Left lung (tissue), 4 donors: ENCODE measurements at regions not wholly inside any gene's neighbourhood (a gene's known extent, or its start where the extent isn't known, plus 50 kb on each side); places are given as distances from the start of the nearest gene placed in this dataset.
A peak's percentile ranks its signal among the peaks of the same experiment; 100 is the strongest.

Source experiments
- ATAC-seq: fragments of 200-7000 bp; cut with Tn5 transposase; one replicate; pipeline ENCODE4 v1.9.1; 2020; ENCODE audit warnings: moderate library complexity
- DNase-seq, 4 donors: peaks; one replicate each; pipeline ENCODE4 v3.0.0-alpha.2; 2013 to 2020
- H3K27ac ChIP-seq, 2 donors: fragments of 200-600 bp; sonication (generic) in 1 of 2; one replicate each; pipeline versions ENCODE4 v1.5.0 to v1.8.0; 2020 to 2021
- H3K27me3 ChIP-seq, 2 donors: fragments of 200-600 bp; sonication (generic) in 1 of 2; one replicate each; pipeline versions ENCODE4 v1.5.0 to v1.8.0; 2020 to 2021
- H3K36me3 ChIP-seq, 2 donors: fragments of 200-600 bp; sonication (generic) in 1 of 2; one replicate each; pipeline versions ENCODE4 v1.5.0 to v1.8.0; 2020 to 2021
- H3K4me1 ChIP-seq, 2 donors: fragments of 200-600 bp; one replicate each; pipeline ENCODE4 v1.8.0; 2021
- H3K4me3 ChIP-seq, 2 donors: fragments of 200-600 bp; sonication (generic) in 1 of 2; one replicate each; pipeline versions ENCODE4 v1.5.0 to v1.8.0; 2020 to 2021; ENCODE audit warnings: mild to moderate bottlenecking in 1 of 2
- H3K9me3 ChIP-seq, 2 donors: fragments of 200-600 bp; sonication (generic) in 1 of 2; one replicate each; pipeline versions ENCODE4 v1.5.0 to v1.8.0; 2020 to 2021
- intact Hi-C, 2 donors: fragments of 100-400 bp; cut with DNase I; formaldehyde crosslinking; loops; one replicate each; pipeline versions ENCODE4 v1.11.2 to v1.14.2; 2022
- TF ChIP-seq, protein P1 (sequence below), 2 donors: fragments of 200-600 bp; sonication (generic) in 1 of 2; IDR thresholded peaks; one replicate each; pipeline versions ENCODE4 v1.5.0 to v1.8.0; 2021; ENCODE audit warnings: antibody characterized with exemption in 2 of 2
- donor health status: DM: no; HTN: yes; CAD: no.
- donor health status: DM: no; HTN: no; CAD: no.

DNA sequence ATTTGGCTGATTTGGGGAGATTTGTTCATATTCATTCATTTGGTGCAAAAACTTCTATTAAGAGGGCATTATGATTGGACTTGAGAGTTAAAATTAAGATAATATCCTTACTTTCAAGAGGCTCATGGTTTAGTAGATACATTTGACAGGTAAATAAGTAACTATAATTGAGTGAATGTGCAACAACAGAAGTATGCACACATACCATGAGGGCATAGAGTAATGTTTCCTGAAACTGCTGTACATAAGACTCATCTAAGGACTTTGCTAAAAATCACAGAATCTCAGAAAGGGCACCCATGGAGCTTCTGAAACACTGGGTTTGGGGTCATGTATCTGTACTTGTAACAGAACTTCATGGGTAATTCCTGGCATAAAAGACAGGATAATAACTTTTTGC is 70.1 kb upstream of the PPP2R2B start:
- H3K36me3 ChIP-seq, result no peaks in the 10 kb centered on the region
- H3K9me3 ChIP-seq, result no peaks in the 10 kb centered on the region
- no peak for ATAC-seq
- no peak overlapping the region for H3K4me3 ChIP-seq
- no peak for DNase-seq
- H3K27ac ChIP-seq, result no peak overlapping the region
- peaks cover 0 to 5% of the 10 kb centered on the region in 2 donors for H3K27me3 ChIP-seq
- intact Hi-C loops, result no loop called here
- H3K4me1 ChIP-seq, result no peaks in the 10 kb centered on the region
- TF ChIP-seq, protein P1, sequence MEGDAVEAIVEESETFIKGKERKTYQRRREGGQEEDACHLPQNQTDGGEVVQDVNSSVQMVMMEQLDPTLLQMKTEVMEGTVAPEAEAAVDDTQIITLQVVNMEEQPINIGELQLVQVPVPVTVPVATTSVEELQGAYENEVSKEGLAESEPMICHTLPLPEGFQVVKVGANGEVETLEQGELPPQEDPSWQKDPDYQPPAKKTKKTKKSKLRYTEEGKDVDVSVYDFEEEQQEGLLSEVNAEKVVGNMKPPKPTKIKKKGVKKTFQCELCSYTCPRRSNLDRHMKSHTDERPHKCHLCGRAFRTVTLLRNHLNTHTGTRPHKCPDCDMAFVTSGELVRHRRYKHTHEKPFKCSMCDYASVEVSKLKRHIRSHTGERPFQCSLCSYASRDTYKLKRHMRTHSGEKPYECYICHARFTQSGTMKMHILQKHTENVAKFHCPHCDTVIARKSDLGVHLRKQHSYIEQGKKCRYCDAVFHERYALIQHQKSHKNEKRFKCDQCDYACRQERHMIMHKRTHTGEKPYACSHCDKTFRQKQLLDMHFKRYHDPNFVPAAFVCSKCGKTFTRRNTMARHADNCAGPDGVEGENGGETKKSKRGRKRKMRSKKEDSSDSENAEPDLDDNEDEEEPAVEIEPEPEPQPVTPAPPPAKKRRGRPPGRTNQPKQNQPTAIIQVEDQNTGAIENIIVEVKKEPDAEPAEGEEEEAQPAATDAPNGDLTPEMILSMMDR (IDR thresholded peaks at IDR 0.05), result no peak

DNA sequence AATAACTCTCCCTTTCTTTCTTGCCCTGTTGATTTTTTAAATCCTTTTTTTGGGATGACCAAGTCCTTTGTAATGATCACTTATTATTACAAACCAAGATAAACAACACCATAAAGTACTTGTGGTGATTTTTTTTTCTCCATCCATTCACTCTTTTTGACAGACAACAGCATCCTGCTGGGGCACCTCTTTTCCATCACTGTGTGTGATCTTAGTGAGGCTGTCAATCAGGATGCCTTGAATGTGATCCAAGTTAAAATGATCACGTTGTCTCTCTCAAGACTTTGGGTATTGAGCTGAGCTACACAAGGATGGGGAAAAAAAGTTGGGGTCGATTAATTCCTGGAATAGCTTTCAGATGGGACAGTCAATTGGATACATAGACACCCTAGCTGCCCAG is 73.6 kb upstream of the PPP2R2B start:
- no peaks in the 10 kb centered on the region for H3K9me3 ChIP-seq
- H3K4me1 ChIP-seq, result no peaks in the 10 kb centered on the region
- H3K4me3 ChIP-seq, result no peak overlapping the region
- no peaks in the 10 kb centered on the region for H3K36me3 ChIP-seq
- ATAC-seq (no peak), DNase-seq (no peak)
- peaks cover 0 to 10% of the 10 kb centered on the region in 2 donors for H3K27me3 ChIP-seq
- intact Hi-C loops, result no loop called here
- TF ChIP-seq, protein P1 (IDR thresholded peaks at IDR 0.05), result no peak
- no peak overlapping the region for H3K27ac ChIP-seq

DNA sequence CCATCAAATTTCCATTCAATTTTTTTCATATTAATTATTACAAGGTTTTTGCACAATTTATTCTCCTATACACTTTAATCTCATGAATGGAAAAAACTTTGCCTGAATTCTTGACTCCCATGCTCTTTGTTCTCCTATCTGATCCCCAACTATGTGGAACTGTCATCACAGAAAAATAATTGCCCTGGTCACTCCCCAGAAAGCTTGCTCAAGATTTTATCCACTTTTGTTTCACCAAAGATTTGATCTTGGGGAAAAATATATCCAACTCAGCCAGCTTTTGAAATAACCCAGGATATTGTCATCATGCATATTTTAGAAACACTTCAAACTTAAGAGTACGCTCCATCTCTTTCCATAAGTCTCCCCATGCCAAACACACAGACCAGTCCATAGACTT is 77.7 kb upstream of the PPP2R2B start:
- peaks cover 0 to 10% of the 10 kb centered on the region in 2 donors for H3K27me3 ChIP-seq
- no peak for DNase-seq
- no peak overlapping the region for H3K27ac ChIP-seq
- no peaks in the 10 kb centered on the region for H3K4me1 ChIP-seq
- no peaks in the 10 kb centered on the region for H3K9me3 ChIP-seq
- intact Hi-C loops, result no loop called here
- no peak overlapping the region for H3K4me3 ChIP-seq
- no peaks in the 10 kb centered on the region for H3K36me3 ChIP-seq
- TF ChIP-seq, protein P1 (IDR thresholded peaks at IDR 0.05), result no peak
- no peak for ATAC-seq

DNA sequence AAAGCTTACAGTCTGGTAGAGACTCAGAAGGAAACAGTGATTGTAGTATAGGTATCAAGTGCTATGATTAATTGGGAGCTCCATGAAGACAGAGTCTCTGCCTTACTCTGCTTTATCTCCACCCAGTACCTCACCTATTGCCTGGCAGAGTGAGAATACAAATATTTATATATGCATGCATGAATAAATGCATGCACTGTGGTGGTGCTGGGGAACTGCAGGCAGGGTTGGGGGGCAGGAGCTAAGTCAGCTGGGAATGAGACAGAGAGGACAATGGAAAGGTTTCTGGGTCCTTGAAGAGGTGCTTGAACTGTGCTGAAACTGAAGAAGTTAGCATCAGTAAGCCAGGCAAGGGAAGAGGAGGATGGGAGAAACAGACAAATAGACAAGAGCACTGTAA is 80.8 kb upstream of the PPP2R2B start:
- no peak for ATAC-seq
- Histone ChIP-seq H3K4me3 (no peak overlapping the region), H3K36me3 (no peaks in the 10 kb centered on the region), H3K9me3 (no peaks in the 10 kb centered on the region), H3K4me1 (no peaks in the 10 kb centered on the region), H3K27ac (no peak overlapping the region), H3K27me3 (peaks cover 0 to 5% of the 10 kb centered on the region in 2 donors)
- DNase-seq, result no peak
- TF ChIP-seq, protein P1 (IDR thresholded peaks at IDR 0.05), result no peak
- intact Hi-C loops, result no loop called here

DNA sequence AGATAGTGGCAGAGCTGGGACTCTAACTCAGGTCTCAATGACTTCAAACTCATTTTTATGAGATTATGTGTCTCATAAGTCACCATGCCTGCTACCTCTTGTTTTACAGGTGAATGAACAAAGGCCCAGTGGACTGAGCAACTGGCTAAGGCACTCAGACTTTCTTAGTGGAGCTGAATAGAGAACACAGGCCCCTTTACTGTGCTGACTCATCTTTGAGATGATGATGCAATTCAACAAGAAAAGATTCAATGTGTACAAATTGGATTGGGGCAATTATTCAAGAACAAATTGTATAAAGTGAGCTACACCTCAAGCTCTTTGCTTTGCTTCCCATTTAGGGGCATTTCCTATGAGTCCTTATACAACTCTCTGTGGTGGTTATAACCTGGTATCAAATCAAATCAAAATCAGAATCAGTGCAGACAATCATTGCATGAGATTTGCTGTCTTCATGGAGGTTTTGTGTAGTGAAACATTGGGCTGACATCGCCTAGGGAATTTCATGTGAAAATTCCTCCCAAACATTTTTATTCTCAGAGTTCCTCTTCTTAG is 84.3 kb upstream of the PPP2R2B start:
- ATAC-seq, result peak; percentile 52
- DNase-seq, result no peak
- Histone ChIP-seq H3K4me3 (no peak overlapping the region), H3K4me1 (no peaks in the 10 kb centered on the region), H3K9me3 (no peaks in the 10 kb centered on the region), H3K36me3 (no peaks in the 10 kb centered on the region), H3K27me3 (no peaks in the 10 kb centered on the region), H3K27ac (no peak overlapping the region)
- intact Hi-C loops, result loop anchor here in 1 of 2 donors (10.0 kb wide), 1 partner anchor 418 kb away; no protein-coding TSS in a partner anchor
- TF ChIP-seq, protein P1 (IDR thresholded peaks at IDR 0.05), result no peak
